ENCODE measurements at regions not wholly inside any gene's neighbourhood (a gene's known extent, or its start where the extent isn't known, plus 50 kb on each side); places are given as distances from the start of the nearest gene placed in this dataset.

DNA sequence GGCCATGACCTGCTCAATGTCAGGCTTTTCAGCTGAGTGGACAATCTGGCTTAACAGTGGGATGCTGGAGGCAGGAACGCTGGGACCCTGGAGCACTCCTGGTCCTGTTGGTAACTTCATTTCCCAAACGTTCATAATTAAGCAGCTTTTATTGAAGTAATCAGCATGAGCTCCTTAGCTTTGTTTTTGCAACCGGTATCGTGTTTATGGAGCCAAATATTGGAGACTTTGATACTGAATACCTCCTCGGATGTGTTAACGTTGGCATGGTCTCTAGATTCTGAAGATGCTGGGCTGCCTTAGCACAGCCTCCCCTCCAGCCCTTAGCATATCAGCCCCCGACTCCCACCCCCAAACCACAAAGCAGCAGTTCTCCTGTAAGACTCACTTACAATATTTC lies 60.7 kb downstream of the OSR1 start:
- TF ChIP-seq, protein P1, sequence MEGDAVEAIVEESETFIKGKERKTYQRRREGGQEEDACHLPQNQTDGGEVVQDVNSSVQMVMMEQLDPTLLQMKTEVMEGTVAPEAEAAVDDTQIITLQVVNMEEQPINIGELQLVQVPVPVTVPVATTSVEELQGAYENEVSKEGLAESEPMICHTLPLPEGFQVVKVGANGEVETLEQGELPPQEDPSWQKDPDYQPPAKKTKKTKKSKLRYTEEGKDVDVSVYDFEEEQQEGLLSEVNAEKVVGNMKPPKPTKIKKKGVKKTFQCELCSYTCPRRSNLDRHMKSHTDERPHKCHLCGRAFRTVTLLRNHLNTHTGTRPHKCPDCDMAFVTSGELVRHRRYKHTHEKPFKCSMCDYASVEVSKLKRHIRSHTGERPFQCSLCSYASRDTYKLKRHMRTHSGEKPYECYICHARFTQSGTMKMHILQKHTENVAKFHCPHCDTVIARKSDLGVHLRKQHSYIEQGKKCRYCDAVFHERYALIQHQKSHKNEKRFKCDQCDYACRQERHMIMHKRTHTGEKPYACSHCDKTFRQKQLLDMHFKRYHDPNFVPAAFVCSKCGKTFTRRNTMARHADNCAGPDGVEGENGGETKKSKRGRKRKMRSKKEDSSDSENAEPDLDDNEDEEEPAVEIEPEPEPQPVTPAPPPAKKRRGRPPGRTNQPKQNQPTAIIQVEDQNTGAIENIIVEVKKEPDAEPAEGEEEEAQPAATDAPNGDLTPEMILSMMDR (IDR thresholded peaks at IDR 0.05; ENCODE audit: low read depth, low read length) = no peak
- TF ChIP-seq EZH2phosphoT487 (IDR thresholded peaks at IDR 0.05; ENCODE audit: low read depth) = no peak
